ENCODE measurements at regions not wholly inside any gene's neighbourhood (a gene's known extent, or its start where the extent isn't known, plus 50 kb on each side); places are given as distances from the start of the nearest gene placed in this dataset.
A peak's percentile ranks its signal among the peaks of the same experiment; 100 is the strongest.

DNA sequence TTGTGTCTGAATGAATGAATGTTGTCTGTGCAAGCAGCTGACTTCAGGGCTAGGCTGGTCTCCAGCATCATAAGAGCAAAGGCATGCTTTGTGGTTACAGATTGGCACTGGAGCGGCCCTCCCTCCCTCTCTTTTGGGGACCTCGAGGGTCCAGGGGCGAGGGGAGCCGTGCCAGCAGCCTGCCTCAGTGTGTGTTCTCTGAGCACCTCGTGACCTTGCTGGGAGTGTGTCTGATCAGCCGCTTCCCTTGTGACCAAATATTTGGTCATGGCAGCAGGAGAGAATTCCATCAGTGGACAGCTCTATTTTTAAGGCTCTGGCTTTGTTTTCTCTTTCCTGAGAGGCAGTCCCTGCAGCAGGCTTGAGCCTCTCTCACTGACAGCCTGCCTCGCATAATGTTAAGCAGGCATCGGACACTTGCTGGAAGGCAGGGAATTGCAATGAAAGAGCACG is 329.7 kb downstream of the UQCRFS1 start:
- no peak overlapping the region for H3K4me3 ChIP-seq
- intact Hi-C loops (cut with DNase I) = no loop called here
- peak in 3 of 4 donors; percentile 48 to 69 (median 64) for ATAC-seq

DNA sequence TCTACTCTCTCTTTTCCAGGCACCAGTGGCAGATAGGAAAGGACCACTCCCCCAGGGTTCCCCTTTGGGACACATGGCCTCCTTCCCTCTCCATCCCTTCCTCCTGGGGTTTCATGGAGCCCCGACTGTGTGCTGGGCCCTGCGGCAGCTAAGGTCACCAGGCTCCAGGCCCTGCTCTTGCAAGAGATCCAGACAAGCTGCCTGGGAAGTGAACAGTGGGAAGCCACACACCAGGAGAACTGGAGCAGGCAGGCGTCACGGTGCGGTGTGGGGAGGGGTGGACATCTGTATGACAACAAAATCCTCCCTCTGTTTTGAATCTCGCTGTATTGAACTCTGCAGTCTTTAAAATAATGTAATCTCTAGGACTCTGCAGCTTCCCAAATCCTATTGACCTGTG is 330.1 kb downstream of the UQCRFS1 start:
- ATAC-seq = peak in 2 of 4 donors; percentile 19 to 20
- no peak overlapping the region for H3K4me3 ChIP-seq
- WGBS, 3 donors = 39 to 63% (median 52%) methylated on average over 6 of the region's 6 CpGs
- intact Hi-C loops (cut with DNase I) = no loop called here
- H3K9me3 ChIP-seq = no peaks in the 10 kb centered on the region
- H3K4me1 ChIP-seq = no peaks in the 10 kb centered on the region
- TF ChIP-seq, protein P1, sequence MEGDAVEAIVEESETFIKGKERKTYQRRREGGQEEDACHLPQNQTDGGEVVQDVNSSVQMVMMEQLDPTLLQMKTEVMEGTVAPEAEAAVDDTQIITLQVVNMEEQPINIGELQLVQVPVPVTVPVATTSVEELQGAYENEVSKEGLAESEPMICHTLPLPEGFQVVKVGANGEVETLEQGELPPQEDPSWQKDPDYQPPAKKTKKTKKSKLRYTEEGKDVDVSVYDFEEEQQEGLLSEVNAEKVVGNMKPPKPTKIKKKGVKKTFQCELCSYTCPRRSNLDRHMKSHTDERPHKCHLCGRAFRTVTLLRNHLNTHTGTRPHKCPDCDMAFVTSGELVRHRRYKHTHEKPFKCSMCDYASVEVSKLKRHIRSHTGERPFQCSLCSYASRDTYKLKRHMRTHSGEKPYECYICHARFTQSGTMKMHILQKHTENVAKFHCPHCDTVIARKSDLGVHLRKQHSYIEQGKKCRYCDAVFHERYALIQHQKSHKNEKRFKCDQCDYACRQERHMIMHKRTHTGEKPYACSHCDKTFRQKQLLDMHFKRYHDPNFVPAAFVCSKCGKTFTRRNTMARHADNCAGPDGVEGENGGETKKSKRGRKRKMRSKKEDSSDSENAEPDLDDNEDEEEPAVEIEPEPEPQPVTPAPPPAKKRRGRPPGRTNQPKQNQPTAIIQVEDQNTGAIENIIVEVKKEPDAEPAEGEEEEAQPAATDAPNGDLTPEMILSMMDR (IDR thresholded peaks at IDR 0.05) = no peak
- H3K27me3 ChIP-seq (ENCODE audit: insufficient read depth in 3 of 3, low read length in 2 of 3) = peaks cover 0 to 6% (median 0%) of the 10 kb centered on the region in 3 donors
- DNase-seq = no peak
- no peaks in the 10 kb centered on the region for H3K36me3 ChIP-seq (ENCODE audit: insufficient read depth in 1 of 2, low read depth in 1 of 2)
- H3K27ac ChIP-seq = no peak overlapping the region

More for the DNA sequence above, 329.7 kb downstream of the UQCRFS1 start:
- Histone ChIP-seq H3K27ac (peak overlapping the region; percentile 9), H3K36me3 (ENCODE audit: insufficient read depth in 1 of 2, low read depth in 1 of 2) (no peaks in the 10 kb centered on the region), H3K27me3 (ENCODE audit: insufficient read depth in 3 of 3, low read length in 2 of 3) (peaks cover 0 to 6% (median 2%) of the 10 kb centered on the region in 3 donors), H3K9me3 (no peaks in the 10 kb centered on the region), H3K4me1 (no peaks in the 10 kb centered on the region)
- TF ChIP-seq, protein P1 (IDR thresholded peaks at IDR 0.05) = no peak
- 8 to 24% (median 15%) methylated on average over 9 of the region's 9 CpGs for WGBS, 3 donors
- DNase-seq = peak in 1 of 2 donors; percentile 20

DNA sequence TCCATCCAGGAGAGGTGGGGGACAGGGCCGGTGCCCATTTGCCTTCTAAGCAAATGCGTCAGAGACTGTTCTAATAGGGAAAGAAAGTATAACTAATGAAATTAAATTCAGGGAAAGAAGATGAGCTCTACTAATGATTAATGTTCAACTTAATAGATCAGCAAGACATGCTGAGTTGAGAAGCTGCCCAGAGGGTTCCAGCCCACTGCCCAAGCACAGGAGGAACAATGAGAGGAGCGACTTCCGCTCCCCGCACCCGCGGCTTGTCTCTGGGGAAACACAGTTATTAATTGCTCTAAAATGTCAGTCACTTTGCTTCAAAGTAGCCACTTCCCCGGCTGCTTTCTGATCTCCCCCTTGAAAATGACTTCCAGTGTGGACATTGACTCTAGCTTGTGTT is 331.3 kb downstream of the UQCRFS1 start:
- Histone ChIP-seq H3K36me3 (ENCODE audit: insufficient read depth in 1 of 2, low read depth in 1 of 2) (no peaks in the 10 kb centered on the region), H3K4me1 (no peaks in the 10 kb centered on the region), H3K4me3 (no peak overlapping the region), H3K27me3 (ENCODE audit: insufficient read depth in 3 of 3, low read length in 2 of 3) (peaks cover 0 to 6% (median 0%) of the 10 kb centered on the region in 3 donors), H3K9me3 (no peaks in the 10 kb centered on the region), H3K27ac (no peak overlapping the region)
- intact Hi-C loops (cut with DNase I) = no loop called here
- WGBS, 3 donors = 68 to 73% (median 71%) methylated on average over 8 of the region's 8 CpGs
- no peak for ATAC-seq
- TF ChIP-seq, protein P1 (IDR thresholded peaks at IDR 0.05) = no peak
- no peak for DNase-seq

DNA sequence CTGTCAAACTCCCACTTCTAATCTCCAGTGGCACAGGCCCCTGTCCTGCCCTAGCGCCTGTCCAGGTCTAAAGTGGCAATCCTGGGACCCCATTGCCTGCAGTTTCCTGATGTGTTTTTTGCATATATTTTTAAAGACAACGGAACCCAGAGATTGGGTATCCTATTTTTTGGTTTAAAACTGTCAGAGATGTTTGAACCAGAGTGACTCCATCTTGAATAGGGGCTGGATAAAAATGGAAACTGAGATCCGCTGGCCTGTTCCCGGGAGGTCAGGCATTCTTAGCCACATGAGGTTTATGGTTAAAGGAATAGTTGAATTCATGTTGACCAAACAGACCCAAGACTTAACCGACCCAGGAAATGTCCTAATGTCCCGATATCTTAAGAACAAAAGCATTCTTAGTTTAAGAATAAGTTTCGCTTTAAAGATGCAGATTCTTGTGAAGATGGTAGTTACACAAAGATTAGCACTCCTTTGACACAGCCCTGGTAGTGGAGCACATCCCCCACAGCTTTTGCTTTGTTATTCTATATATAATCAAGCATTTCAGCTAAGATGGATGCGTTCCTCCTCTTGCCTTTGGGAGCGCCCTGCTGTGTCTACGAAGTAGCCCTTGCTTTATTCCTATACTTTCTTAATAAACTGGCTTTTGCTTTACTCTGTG is 332.1 kb downstream of the UQCRFS1 start:
- 58 to 67% (median 60%) methylated on average over 10 of the region's 10 CpGs for WGBS, 3 donors
- Histone ChIP-seq H3K4me1 (no peaks in the 10 kb centered on the region), H3K9me3 (no peaks in the 10 kb centered on the region), H3K4me3 (no peak overlapping the region), H3K27me3 (ENCODE audit: insufficient read depth in 3 of 3, low read length in 2 of 3) (peaks cover 0 to 6% (median 0%) of the 10 kb centered on the region in 3 donors), H3K36me3 (ENCODE audit: insufficient read depth in 1 of 2, low read depth in 1 of 2) (no peaks in the 10 kb centered on the region), H3K27ac (no peak overlapping the region)
- DNase-seq (no peak), ATAC-seq (no peak)
- TF ChIP-seq, protein P1 (IDR thresholded peaks at IDR 0.05) = no peak
- intact Hi-C loops (cut with DNase I) = no loop called here

Measured in psoas muscle (tissue), 7 donors.